Neural cell (in vitro differentiated cells): ENCODE measurements at regions not wholly inside any gene's neighbourhood (a gene's known extent, or its start where the extent isn't known, plus 50 kb on each side); places are given as distances from the start of the nearest gene placed in this dataset.

Experiments
- EP300 ChIP-seq: fragments of 450-650 bp; conservative IDR thresholded peaks from 2 replicates; pipeline ENCODE4 v1.6.1; 2014; ENCODE audit warnings: antibody characterized with exemption, mild to moderate bottlenecking, moderate library complexity; ENCODE audit not compliant: poor library complexity, severe bottlenecking
- EZH2 ChIP-seq: fragments of 200-600, 300-800 bp; shearing (Covaris generic), sonication (generic); IDR thresholded peaks from 2 replicates; pipeline ENCODE4 v1.6.1; 2014; ENCODE audit warnings: antibody characterized with exemption, low read length, borderline replicate concordance, mild to moderate bottlenecking; ENCODE audit not compliant: insufficient read depth, poor library complexity, severe bottlenecking
- RAD21 ChIP-seq: fragments of 450-650 bp; conservative IDR thresholded peaks from 2 replicates; pipeline ENCODE4 v1.6.1; 2014; ENCODE audit warnings: antibody characterized with exemption, mild to moderate bottlenecking, moderate library complexity
- TAF1 ChIP-seq: IDR thresholded peaks from 2 replicates; pipeline ENCODE4 v1.6.1; 2012; ENCODE audit warnings: low read depth
- TF ChIP-seq, protein P1 (sequence below): fragments of 450-650 bp; IDR thresholded peaks from 2 replicates; pipeline ENCODE4 v1.5.1; 2014; ENCODE audit warnings: antibody characterized with exemption, mild to moderate bottlenecking, moderate library complexity; ENCODE audit not compliant: poor library complexity, severe bottlenecking
- TF ChIP-seq, protein P2 (sequence below): IDR thresholded peaks from 2 replicates; pipeline ENCODE4 v1.6.1; 2012; ENCODE audit warnings: borderline replicate concordance

DNA sequence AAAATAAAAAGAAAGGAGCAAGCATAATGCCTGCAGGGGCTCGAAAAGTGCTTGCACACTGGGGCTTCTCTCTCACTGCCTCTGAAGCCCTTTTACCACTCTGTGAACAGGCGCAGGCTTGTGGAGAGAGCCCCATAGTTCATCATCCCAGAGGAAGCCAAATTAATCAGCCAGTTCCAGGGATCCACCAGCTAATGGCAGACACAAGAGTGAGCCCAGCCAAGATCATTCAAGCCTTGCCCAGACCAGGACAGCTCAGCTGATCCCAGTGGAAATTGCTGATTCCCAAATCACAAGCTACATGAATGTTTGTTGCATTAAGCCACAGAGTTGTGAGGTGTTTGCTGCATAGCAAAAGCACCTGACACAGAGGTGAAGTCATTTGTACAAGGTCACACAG lies 135.3 kb downstream of the CHST1 start:
- TF ChIP-seq, protein P1, sequence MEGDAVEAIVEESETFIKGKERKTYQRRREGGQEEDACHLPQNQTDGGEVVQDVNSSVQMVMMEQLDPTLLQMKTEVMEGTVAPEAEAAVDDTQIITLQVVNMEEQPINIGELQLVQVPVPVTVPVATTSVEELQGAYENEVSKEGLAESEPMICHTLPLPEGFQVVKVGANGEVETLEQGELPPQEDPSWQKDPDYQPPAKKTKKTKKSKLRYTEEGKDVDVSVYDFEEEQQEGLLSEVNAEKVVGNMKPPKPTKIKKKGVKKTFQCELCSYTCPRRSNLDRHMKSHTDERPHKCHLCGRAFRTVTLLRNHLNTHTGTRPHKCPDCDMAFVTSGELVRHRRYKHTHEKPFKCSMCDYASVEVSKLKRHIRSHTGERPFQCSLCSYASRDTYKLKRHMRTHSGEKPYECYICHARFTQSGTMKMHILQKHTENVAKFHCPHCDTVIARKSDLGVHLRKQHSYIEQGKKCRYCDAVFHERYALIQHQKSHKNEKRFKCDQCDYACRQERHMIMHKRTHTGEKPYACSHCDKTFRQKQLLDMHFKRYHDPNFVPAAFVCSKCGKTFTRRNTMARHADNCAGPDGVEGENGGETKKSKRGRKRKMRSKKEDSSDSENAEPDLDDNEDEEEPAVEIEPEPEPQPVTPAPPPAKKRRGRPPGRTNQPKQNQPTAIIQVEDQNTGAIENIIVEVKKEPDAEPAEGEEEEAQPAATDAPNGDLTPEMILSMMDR = no peak
- TF ChIP-seq EP300 (no peak), EZH2 (no peak), RAD21 (no peak), TAF1 (no peak)
- TF ChIP-seq, protein P2, sequence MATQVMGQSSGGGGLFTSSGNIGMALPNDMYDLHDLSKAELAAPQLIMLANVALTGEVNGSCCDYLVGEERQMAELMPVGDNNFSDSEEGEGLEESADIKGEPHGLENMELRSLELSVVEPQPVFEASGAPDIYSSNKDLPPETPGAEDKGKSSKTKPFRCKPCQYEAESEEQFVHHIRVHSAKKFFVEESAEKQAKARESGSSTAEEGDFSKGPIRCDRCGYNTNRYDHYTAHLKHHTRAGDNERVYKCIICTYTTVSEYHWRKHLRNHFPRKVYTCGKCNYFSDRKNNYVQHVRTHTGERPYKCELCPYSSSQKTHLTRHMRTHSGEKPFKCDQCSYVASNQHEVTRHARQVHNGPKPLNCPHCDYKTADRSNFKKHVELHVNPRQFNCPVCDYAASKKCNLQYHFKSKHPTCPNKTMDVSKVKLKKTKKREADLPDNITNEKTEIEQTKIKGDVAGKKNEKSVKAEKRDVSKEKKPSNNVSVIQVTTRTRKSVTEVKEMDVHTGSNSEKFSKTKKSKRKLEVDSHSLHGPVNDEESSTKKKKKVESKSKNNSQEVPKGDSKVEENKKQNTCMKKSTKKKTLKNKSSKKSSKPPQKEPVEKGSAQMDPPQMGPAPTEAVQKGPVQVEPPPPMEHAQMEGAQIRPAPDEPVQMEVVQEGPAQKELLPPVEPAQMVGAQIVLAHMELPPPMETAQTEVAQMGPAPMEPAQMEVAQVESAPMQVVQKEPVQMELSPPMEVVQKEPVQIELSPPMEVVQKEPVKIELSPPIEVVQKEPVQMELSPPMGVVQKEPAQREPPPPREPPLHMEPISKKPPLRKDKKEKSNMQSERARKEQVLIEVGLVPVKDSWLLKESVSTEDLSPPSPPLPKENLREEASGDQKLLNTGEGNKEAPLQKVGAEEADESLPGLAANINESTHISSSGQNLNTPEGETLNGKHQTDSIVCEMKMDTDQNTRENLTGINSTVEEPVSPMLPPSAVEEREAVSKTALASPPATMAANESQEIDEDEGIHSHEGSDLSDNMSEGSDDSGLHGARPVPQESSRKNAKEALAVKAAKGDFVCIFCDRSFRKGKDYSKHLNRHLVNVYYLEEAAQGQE = no peak
